ENCODE measurements at regions not wholly inside any gene's neighbourhood (a gene's known extent, or its start where the extent isn't known, plus 50 kb on each side); places are given as distances from the start of the nearest gene placed in this dataset.

DNA sequence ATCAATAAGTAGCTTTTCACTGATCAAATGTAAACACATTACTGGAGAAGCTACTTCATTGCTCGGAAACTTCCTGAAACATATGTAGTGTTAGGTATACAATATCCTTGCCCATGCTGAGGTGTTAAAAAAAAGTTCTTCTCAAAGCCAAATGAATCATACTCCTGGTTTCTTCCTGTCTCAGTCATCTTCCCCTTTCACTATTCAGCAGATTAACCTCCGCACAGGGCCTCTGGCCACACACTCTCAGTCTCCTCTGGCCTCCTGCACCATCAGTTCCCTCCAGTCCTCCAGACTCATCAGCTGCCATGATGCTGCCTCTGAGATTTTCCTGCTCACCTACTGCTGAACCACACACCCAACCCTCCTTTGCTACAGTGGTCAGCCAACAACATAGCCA, 70.5 kb upstream of the BOC start:
- TF ChIP-seq, protein P1, sequence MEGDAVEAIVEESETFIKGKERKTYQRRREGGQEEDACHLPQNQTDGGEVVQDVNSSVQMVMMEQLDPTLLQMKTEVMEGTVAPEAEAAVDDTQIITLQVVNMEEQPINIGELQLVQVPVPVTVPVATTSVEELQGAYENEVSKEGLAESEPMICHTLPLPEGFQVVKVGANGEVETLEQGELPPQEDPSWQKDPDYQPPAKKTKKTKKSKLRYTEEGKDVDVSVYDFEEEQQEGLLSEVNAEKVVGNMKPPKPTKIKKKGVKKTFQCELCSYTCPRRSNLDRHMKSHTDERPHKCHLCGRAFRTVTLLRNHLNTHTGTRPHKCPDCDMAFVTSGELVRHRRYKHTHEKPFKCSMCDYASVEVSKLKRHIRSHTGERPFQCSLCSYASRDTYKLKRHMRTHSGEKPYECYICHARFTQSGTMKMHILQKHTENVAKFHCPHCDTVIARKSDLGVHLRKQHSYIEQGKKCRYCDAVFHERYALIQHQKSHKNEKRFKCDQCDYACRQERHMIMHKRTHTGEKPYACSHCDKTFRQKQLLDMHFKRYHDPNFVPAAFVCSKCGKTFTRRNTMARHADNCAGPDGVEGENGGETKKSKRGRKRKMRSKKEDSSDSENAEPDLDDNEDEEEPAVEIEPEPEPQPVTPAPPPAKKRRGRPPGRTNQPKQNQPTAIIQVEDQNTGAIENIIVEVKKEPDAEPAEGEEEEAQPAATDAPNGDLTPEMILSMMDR (conservative IDR thresholded peaks at IDR 0.05; ENCODE audit: low read length): no peak
- no peak for TF ChIP-seq EZH2phosphoT487 (IDR thresholded peaks at IDR 0.05; ENCODE audit: borderline replicate concordance, low read depth, low read length)
